ENCODE measurements at regions not wholly inside any gene's neighbourhood (a gene's known extent, or its start where the extent isn't known, plus 50 kb on each side); places are given as distances from the start of the nearest gene placed in this dataset.

- TF ChIP-seq CTCF (conservative IDR thresholded peaks at IDR 0.05) (no peak), ZFX (IDR thresholded peaks at IDR 0.05) (no peak)
Observed at GRCh38 chr4:11160288-11160687, 268.4 kb downstream of the HS3ST1 start.
